Smooth muscle cell (in vitro differentiated cells): ENCODE measurements at regions not wholly inside any gene's neighbourhood (a gene's known extent, or its start where the extent isn't known, plus 50 kb on each side); places are given as distances from the start of the nearest gene placed in this dataset.

Experiments used
- DNase-seq: peaks from one replicate; lab custom pipeline; 2025; ENCODE audit not compliant: unreplicated experiment; lab: John Stamatoyannopoulos, UW
- H2AFZ ChIP-seq: fragments of 200-600 bp; sonication (generic); 2 replicates; pipeline ENCODE4 v1.6.0; 2016; ENCODE audit warnings: antibody characterized with exemption, low read depth, mild to moderate bottlenecking
- H3F3A ChIP-seq: fragments of 200-600 bp; sonication (generic); 2 replicates; pipeline ENCODE4 v1.6.0; 2017; ENCODE audit warnings: antibody characterized with exemption, low read depth
- H3K27ac ChIP-seq: fragments of 200-600 bp; sonication (generic); 2 replicates; pipeline ENCODE4 v1.5.1; 2016; ENCODE audit warnings: low read depth, mild to moderate bottlenecking
- H3K27me3 ChIP-seq: fragments of 200-600 bp; sonication (generic); 2 replicates; pipeline ENCODE4 v1.6.1; 2016; ENCODE audit warnings: low read depth, mild to moderate bottlenecking
- H3K36me3 ChIP-seq: fragments of 200-600 bp; sonication (generic); 2 replicates; pipeline ENCODE4 v1.5.1; 2016; ENCODE audit warnings: low read depth
- H3K4me1 ChIP-seq: fragments of 200-600 bp; sonication (generic); 2 replicates; pipeline ENCODE4 v1.5.1; 2016; ENCODE audit warnings: low read depth
- H3K4me2 ChIP-seq: fragments of 200-600 bp; sonication (generic); 2 replicates; pipeline ENCODE4 v1.6.0; 2016; ENCODE audit warnings: mild to moderate bottlenecking
- H3K4me3 ChIP-seq: fragments of 200-600 bp; sonication (generic); 2 replicates; pipeline ENCODE4 v1.5.1; 2016; ENCODE audit warnings: mild to moderate bottlenecking
- H3K79me2 ChIP-seq: fragments of 200-600 bp; sonication (generic); 2 replicates; pipeline ENCODE4 v1.6.0; 2016; ENCODE audit warnings: low read depth, mild to moderate bottlenecking
- H3K9ac ChIP-seq: fragments of 200-600 bp; sonication (generic); 2 replicates; pipeline ENCODE4 v1.6.0; 2016; ENCODE audit warnings: low read depth
- H3K9me3 ChIP-seq: fragments of 200-600 bp; sonication (generic); replicated peaks from 2 replicates; pipeline ENCODE4 v1.5.1; 2016; ENCODE audit warnings: low read depth
- H4K20me1 ChIP-seq: fragments of 200-600 bp; sonication (generic); 2 replicates; pipeline ENCODE4 v1.6.0; 2016; ENCODE audit warnings: low read depth
- WGBS: methylation state at CpG from one replicate; pipeline ENCODE4 v1.1.7; 2016; ENCODE audit warnings: low lambda C conversion rate; 5-methylcytosine and 5-hydroxymethylcytosine counted together
- TF ChIP-seq, protein P1 (sequence below): fragments of 200-600 bp; sonication (generic); IDR thresholded peaks from 2 replicates; pipeline ENCODE4 v1.5.1; 2017; ENCODE audit warnings: borderline replicate concordance, mild to moderate bottlenecking, antibody characterized with exemption; ENCODE audit not compliant: insufficient read depth, poor library complexity, severe bottlenecking

DNA sequence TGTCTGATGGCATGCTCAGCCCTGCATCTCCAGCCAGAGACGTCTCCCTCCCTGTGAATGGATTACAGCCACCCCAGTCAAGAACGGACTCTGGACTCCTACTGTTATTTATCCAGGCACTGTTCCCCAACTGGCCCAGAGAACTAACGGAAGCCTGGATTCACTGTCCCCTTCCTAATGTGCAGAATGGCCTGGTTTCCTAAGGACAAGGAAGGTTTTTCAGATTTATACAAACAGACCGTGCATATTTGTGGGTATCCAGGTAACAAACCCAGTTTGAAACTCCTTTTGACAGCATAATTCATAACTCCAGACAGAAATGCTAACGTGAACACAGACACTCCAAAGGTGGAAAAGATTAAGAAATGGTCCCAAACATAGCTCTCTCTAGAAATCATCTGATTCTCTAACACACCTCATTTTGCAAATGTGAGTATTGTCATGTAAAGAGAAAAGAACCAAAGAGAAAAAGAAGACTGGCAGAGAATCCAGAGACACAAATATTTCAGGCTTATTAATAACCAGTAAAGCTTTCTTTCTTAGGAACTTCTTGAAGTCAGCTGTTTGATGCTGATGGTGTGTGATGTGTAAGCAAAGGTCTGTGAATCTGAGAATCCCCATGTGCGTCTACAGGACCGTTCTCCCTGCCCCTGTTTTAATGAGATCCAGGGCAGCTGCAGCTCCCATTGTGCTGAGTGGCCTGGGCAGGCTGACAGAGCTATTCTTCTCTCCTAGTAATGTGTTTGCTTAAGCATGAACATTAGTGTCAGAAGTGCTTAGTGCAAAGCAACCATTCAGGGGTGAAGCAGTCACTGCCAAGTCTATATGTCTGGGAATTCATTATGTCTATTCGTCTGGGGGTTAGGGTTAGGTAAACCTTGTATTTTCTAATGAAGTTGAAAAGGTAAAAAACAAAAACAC lies 86.8 kb upstream of the HIF1A start:
- Histone ChIP-seq H3K4me3 (no peak overlapping the region), H3F3A (peaks cover 14% of the 10 kb centered on the region), H3K27ac (peak overlapping the region; percentile 82), H3K27me3 (no peaks in the 10 kb centered on the region), H3K9ac (no peak overlapping the region), H4K20me1 (no peaks in the 10 kb centered on the region), H3K4me2 (peak overlapping the region; percentile 59), H3K36me3 (no peaks in the 10 kb centered on the region), H3K4me1 (peaks cover 29% of the 10 kb centered on the region), H3K79me2 (no peaks in the 10 kb centered on the region), H3K9me3 (no peaks in the 10 kb centered on the region), H2AFZ (peak overlapping the region; percentile 20)
- DNase-seq, result no peak
- WGBS, result 56% methylated on average over 8 of the region's 8 CpGs
- TF ChIP-seq, protein P1, sequence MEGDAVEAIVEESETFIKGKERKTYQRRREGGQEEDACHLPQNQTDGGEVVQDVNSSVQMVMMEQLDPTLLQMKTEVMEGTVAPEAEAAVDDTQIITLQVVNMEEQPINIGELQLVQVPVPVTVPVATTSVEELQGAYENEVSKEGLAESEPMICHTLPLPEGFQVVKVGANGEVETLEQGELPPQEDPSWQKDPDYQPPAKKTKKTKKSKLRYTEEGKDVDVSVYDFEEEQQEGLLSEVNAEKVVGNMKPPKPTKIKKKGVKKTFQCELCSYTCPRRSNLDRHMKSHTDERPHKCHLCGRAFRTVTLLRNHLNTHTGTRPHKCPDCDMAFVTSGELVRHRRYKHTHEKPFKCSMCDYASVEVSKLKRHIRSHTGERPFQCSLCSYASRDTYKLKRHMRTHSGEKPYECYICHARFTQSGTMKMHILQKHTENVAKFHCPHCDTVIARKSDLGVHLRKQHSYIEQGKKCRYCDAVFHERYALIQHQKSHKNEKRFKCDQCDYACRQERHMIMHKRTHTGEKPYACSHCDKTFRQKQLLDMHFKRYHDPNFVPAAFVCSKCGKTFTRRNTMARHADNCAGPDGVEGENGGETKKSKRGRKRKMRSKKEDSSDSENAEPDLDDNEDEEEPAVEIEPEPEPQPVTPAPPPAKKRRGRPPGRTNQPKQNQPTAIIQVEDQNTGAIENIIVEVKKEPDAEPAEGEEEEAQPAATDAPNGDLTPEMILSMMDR, result no peak

DNA sequence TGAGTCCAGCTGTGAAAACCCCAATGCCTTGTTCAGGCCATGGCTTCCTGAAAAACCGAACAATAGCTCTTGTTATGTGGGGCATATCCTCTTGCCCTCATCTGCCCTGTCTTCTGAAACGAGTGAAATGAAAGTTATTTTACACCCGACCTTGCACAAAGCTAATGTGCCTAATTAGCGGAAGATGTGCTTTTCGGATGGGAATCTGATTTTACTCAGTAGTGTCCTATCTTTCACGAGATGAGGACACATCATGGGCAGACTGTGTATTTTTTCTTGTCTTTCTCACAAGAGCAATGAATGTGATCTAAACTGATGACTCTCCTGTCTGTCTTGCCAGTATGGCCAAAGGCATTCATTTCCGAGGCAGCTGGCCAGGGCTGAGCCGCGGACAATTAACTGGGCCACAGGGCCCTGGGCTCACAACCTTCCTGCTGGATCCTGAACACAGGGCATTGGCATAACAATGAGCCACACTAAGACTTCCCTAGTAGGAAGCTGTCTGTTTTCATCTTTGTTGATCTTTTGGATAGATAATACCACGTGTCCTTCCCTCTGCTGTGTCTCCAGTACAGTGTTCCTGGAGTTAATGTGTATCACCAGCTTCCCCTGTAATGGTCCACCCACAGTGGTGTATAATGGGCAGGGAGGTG lies 86.0 kb upstream of the HIF1A start:
- no peak for DNase-seq
- Histone ChIP-seq H3K9me3 (no peaks in the 10 kb centered on the region), H3K4me1 (peaks cover 29% of the 10 kb centered on the region), H3K27me3 (no peaks in the 10 kb centered on the region), H3K27ac (peak overlapping the region; percentile 82), H3F3A (peaks cover 14% of the 10 kb centered on the region), H3K36me3 (no peaks in the 10 kb centered on the region), H4K20me1 (no peaks in the 10 kb centered on the region), H3K4me3 (no peak overlapping the region), H2AFZ (peak overlapping the region; percentile 14), H3K9ac (peak overlapping the region; percentile 32), H3K79me2 (no peaks in the 10 kb centered on the region), H3K4me2 (peak overlapping the region; percentile 59)
- WGBS, result 30% methylated on average over 10 of the region's 10 CpGs
- TF ChIP-seq, protein P1, result no peak

DNA sequence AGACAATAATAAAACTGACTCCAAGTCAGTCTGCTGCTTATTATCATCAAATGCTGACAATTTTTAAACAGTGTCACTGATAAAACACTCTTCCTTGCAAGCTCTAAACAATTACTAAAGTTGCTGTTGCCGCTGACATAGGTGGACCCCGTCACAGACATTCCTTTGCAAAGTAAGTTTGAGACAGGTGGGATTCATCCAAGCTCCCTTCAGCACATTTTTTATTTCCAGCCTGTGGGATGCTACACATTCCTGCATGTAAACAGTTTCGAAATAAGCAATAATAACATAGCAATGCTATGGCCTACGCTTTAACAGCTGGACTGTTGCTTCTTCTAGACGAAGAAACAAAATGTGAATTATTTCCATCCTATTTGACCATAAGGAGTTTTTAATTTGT lies 85.4 kb upstream of the HIF1A start:
- Histone ChIP-seq H3K79me2 (no peaks in the 10 kb centered on the region), H3K4me2 (peak overlapping the region; percentile 59), H3K36me3 (no peaks in the 10 kb centered on the region), H4K20me1 (no peaks in the 10 kb centered on the region), H3K27me3 (no peaks in the 10 kb centered on the region), H3K27ac (peak overlapping the region; percentile 82), H3K4me1 (peaks cover 29% of the 10 kb centered on the region), H3F3A (peaks cover 14% of the 10 kb centered on the region), H2AFZ (no peak overlapping the region), H3K4me3 (no peak overlapping the region), H3K9ac (peak overlapping the region; percentile 32), H3K9me3 (no peaks in the 10 kb centered on the region)
- 7% methylated on average over 5 of the region's 5 CpGs for WGBS
- DNase-seq, result no peak
- TF ChIP-seq, protein P1, result no peak
